H1 (cell line): ENCODE measurements at regions not wholly inside any gene's neighbourhood (a gene's known extent, or its start where the extent isn't known, plus 50 kb on each side); places are given as distances from the start of the nearest gene placed in this dataset.

ENCODE experiments used
- CTCF ChIA-PET: fragments of 300-600 bp; sonication (Branson Sonifier 250); formaldehyde crosslinking; loops from one replicate; lab custom pipeline; 2021; ENCODE audit not compliant: partially characterized antibody; lab: Charles Lee
- POLR2A ChIA-PET: fragments of 300-600 bp; sonication (Branson Sonifier 250); formaldehyde crosslinking; loops from one replicate; lab custom pipeline; 2021; ENCODE audit warnings: inconsistent platforms; ENCODE audit not compliant: partially characterized antibody; lab: Charles Lee
- DNase-seq, 2 experiments: peaks; one replicate each; pipeline versions ENCODE4 v3.0.0 to v3.0.0-alpha.2; 2010 to 2022; ENCODE audit warnings: low spot score in 2 of 2, low read depth in 1 of 2, mixed read lengths in 1 of 2
- FAIRE-seq: peaks from 2 replicates; lab custom pipeline; 2011; peaks lifted over from hg19 to GRCh38; lab: Jason Lieb, UNC
- H2AFZ ChIP-seq: 2 replicates; pipeline ENCODE4 v1.8.1; 2012; ENCODE audit warnings: low read length, inconsistent platforms
- H2AK5ac ChIP-seq: 2 replicates; pipeline ENCODE4 v1.6.1; 2013; ENCODE audit warnings: low read depth, low read length
- H2BK120ac ChIP-seq: replicated peaks from 2 replicates; pipeline ENCODE3; 2013; ENCODE audit warnings: low read depth, low read length, inconsistent platforms
- H2BK12ac ChIP-seq: 2 replicates; pipeline ENCODE4 v1.6.1; 2013; ENCODE audit warnings: low read depth, low read length
- H2BK15ac ChIP-seq: 2 replicates; pipeline ENCODE4 v1.6.1; 2013; ENCODE audit warnings: low read length
- H2BK20ac ChIP-seq: 2 replicates; pipeline ENCODE4 v1.6.1; 2013; ENCODE audit warnings: low read length
- H2BK5ac ChIP-seq: 2 replicates; pipeline ENCODE4 v1.6.1; 2013; ENCODE audit warnings: low read depth, low read length
- H3K14ac ChIP-seq: 2 replicates; pipeline ENCODE4 v1.6.1; 2013; ENCODE audit warnings: inconsistent platforms; ENCODE audit not compliant: insufficient read length
- H3K18ac ChIP-seq: 2 replicates; pipeline ENCODE4 v1.6.1; 2013; ENCODE audit warnings: low read length; ENCODE audit errors: extremely low read depth
- H3K23ac ChIP-seq: 2 replicates; pipeline ENCODE4 v1.6.1; 2013; ENCODE audit warnings: inconsistent platforms; ENCODE audit not compliant: insufficient read length
- H3K23me2 ChIP-seq: 2 replicates; pipeline ENCODE4 v1.6.1; 2013; ENCODE audit warnings: low read depth, low read length
- H3K27ac ChIP-seq: 2 replicates; pipeline ENCODE4 v1.6.1; 2011; ENCODE audit warnings: low read depth, low read length, inconsistent platforms
- H3K27me3 ChIP-seq, 4 experiments: replicated peaks in 1 of 4; 1 replicate in 1 of 4; 2 replicates in 3 of 4; pipeline versions ENCODE4 v1.6.1 to v1.8.1; 2011 to 2013; ENCODE audit warnings: low read length in 3 of 4, mild to moderate bottlenecking in 3 of 4, inconsistent platforms in 2 of 4, mixed read lengths in 2 of 4, moderate library complexity in 1 of 4; ENCODE audit not compliant: control insufficient read depth in 3 of 4, insufficient read depth in 3 of 4; ENCODE audit errors: extremely low read depth in 1 of 4
- H3K36me3 ChIP-seq, 4 experiments: 2 replicates each; pipeline versions ENCODE4 v1.6.1 to v1.8.1; 2011 to 2013; ENCODE audit warnings: mild to moderate bottlenecking in 4 of 4, low read length in 3 of 4, moderate library complexity in 2 of 4, control low read depth in 1 of 4, inconsistent platforms in 1 of 4; ENCODE audit not compliant: insufficient read depth in 4 of 4, control insufficient read depth in 2 of 4
- H3K4ac ChIP-seq: replicated peaks from 2 replicates; pipeline ENCODE3; 2013; ENCODE audit warnings: low read length, low read depth, mixed read lengths, inconsistent platforms; ENCODE audit not compliant: insufficient read length
- H3K4me1 ChIP-seq, 4 experiments: replicated peaks in 1 of 4; 1 replicate in 1 of 4; 2 replicates in 3 of 4; pipeline versions ENCODE4 v1.6.1 to v1.8.1; 2011 to 2013; ENCODE audit warnings: low read length in 3 of 4, inconsistent platforms in 2 of 4, mixed read lengths in 1 of 4; ENCODE audit not compliant: insufficient read depth in 4 of 4, control insufficient read depth in 3 of 4
- H3K4me2 ChIP-seq, 2 experiments: 2 replicates each; pipeline versions ENCODE4 v1.6.1 to v1.8.1; 2011 to 2013; ENCODE audit warnings: low read depth in 2 of 2, low read length in 2 of 2, control low read depth in 1 of 2, inconsistent platforms in 1 of 2, mild to moderate bottlenecking in 1 of 2; ENCODE audit not compliant: insufficient read depth in 1 of 2
- H3K4me3 ChIP-seq, 4 experiments: fragments of 200-600, 300-600 bp in 1 of 4; sonication (generic), shearing (Covaris generic), sonication (Bioruptor Twin) in 1 of 4; 2 replicates each; pipeline versions ENCODE4 v1.5.1 to v1.8.1; 2011 to 2016; ENCODE audit warnings: low read length in 4 of 4, low read depth in 3 of 4, control low read depth in 2 of 4, inconsistent platforms in 2 of 4, mild to moderate bottlenecking in 2 of 4, mixed read lengths in 1 of 4, moderate library complexity in 1 of 4; ENCODE audit not compliant: insufficient read depth in 2 of 4; ENCODE audit errors: extremely low read depth in 1 of 4
- H3K56ac ChIP-seq: replicated peaks from 2 replicates; pipeline ENCODE3; 2013; ENCODE audit warnings: low read depth, mild to moderate bottlenecking, mixed read lengths, low read length, inconsistent platforms; ENCODE audit not compliant: insufficient read length
- H3K79me1 ChIP-seq: 2 replicates; pipeline ENCODE4 v1.6.1; 2013; ENCODE audit warnings: low read depth, low read length, control low read depth
- H3K79me2 ChIP-seq, 2 experiments: 2 replicates each; pipeline versions ENCODE4 v1.6.1 to v1.8.1; 2012 to 2013; ENCODE audit warnings: low read length in 2 of 2, mild to moderate bottlenecking in 2 of 2, inconsistent platforms in 1 of 2; ENCODE audit not compliant: insufficient read depth in 2 of 2, control insufficient read depth in 1 of 2
- H3K9ac ChIP-seq, 4 experiments: replicated peaks in 1 of 4; 1 replicate in 1 of 4; 2 replicates in 3 of 4; pipeline versions ENCODE4 v1.6.1 to v1.8.1; 2011 to 2013; ENCODE audit warnings: low read depth in 3 of 4, low read length in 3 of 4, control low read depth in 2 of 4, mild to moderate bottlenecking in 2 of 4, moderate library complexity in 2 of 4, inconsistent platforms in 1 of 4; ENCODE audit errors: extremely low read depth in 1 of 4
- H3K9me3 ChIP-seq, 2 experiments: 2 replicates each; pipeline versions ENCODE4 v1.6.1 to v1.8.1; 2012 to 2013; ENCODE audit warnings: mild to moderate bottlenecking in 2 of 2, moderate library complexity in 2 of 2, control low read depth in 1 of 2, inconsistent platforms in 1 of 2, low read depth in 1 of 2, low read length in 1 of 2, mixed read lengths in 1 of 2; ENCODE audit not compliant: insufficient read depth in 2 of 2
- H4K20me1 ChIP-seq, 2 experiments: replicated peaks in 1 of 2; 2 replicates each; pipeline versions ENCODE3 to v1.8.1; 2011 to 2013; ENCODE audit warnings: inconsistent platforms in 2 of 2, low read length in 2 of 2, mild to moderate bottlenecking in 1 of 2; ENCODE audit not compliant: insufficient read depth in 2 of 2, control insufficient read depth in 1 of 2
- H4K5ac ChIP-seq: 2 replicates; pipeline ENCODE4 v1.6.1; 2013; ENCODE audit warnings: low read length, low read depth, mixed read lengths, inconsistent platforms; ENCODE audit not compliant: insufficient read length
- H4K8ac ChIP-seq: 2 replicates; pipeline ENCODE4 v1.8.0; 2013; ENCODE audit warnings: mild to moderate bottlenecking, moderate library complexity, low read length, inconsistent platforms; ENCODE audit not compliant: insufficient read depth; ENCODE audit errors: extremely low read depth
- H4K91ac ChIP-seq: replicated peaks from 2 replicates; pipeline ENCODE3; 2013; ENCODE audit warnings: low read length, mixed read lengths, inconsistent platforms; ENCODE audit not compliant: insufficient read length
- CBX5 ChIP-seq: fragments of 300-800, 300-1000 bp; sonication (generic); IDR thresholded peaks from 2 replicates; pipeline ENCODE4 v1.7.1; 2016; ENCODE audit warnings: antibody characterized with exemption, low read length, low read depth
- CBX8 ChIP-seq: fragments of 300-800, 300-1000 bp; sonication (generic); IDR thresholded peaks from 2 replicates; pipeline ENCODE4 v1.7.1; 2016; ENCODE audit warnings: low read depth, low read length, borderline replicate concordance
- CREB1 ChIP-seq: IDR thresholded peaks from 2 replicates; pipeline ENCODE4 v1.6.1; 2012; ENCODE audit warnings: inconsistent platforms
- CTBP2 ChIP-seq: IDR thresholded peaks from 2 replicates; pipeline ENCODE4 v1.7.0; 2011; ENCODE audit warnings: borderline replicate concordance, mild to moderate bottlenecking, moderate library complexity, mixed read lengths, low read length; ENCODE audit not compliant: insufficient read depth, insufficient read length
- EGR1 ChIP-seq: IDR thresholded peaks from 2 replicates; pipeline ENCODE4 v1.6.1; 2011; ENCODE audit warnings: low read depth, low read length, borderline replicate concordance
- JUND ChIP-seq: IDR thresholded peaks from 2 replicates; pipeline ENCODE4 v1.6.1; 2011; ENCODE audit warnings: mild to moderate bottlenecking, improper control_type of control experiment, low read length
- KDM4A ChIP-seq: IDR thresholded peaks from one replicate; pipeline ENCODE4 v1.7.1; 2012; ENCODE audit warnings: low read depth, mild to moderate bottlenecking, moderate library complexity, low read length, inconsistent platforms; ENCODE audit not compliant: severe bottlenecking
- RAD21 ChIP-seq, 2 experiments: IDR thresholded peaks in 1 of 2; conservative IDR thresholded peaks in 1 of 2; 2 replicates each; pipeline ENCODE4 v1.6.1; 2011; ENCODE audit warnings: low read depth in 2 of 2, low read length in 2 of 2, improper control_type of control experiment in 1 of 2, inconsistent platforms in 1 of 2, mild to moderate bottlenecking in 1 of 2, moderate library complexity in 1 of 2
- RBBP5 ChIP-seq: IDR thresholded peaks from 2 replicates; pipeline ENCODE4 v1.7.1; 2012; ENCODE audit warnings: low read depth, mild to moderate bottlenecking, inconsistent platforms, low read length, moderate library complexity, borderline replicate concordance
- SAP30 ChIP-seq: fragments of 300-600 bp; sonication (generic); IDR thresholded peaks from 2 replicates; pipeline ENCODE4 v1.7.1; 2012; ENCODE audit warnings: low read length, moderate library complexity, mild to moderate bottlenecking, inconsistent platforms; ENCODE audit not compliant: insufficient read depth, insufficient replicate concordance
- SIN3A ChIP-seq, 2 experiments: IDR thresholded peaks in 1 of 2; conservative IDR thresholded peaks in 1 of 2; 2 replicates each; pipeline ENCODE4 v1.6.1; 2011 to 2012; ENCODE audit warnings: low read length in 2 of 2, improper control_type of control experiment in 1 of 2, low read depth in 1 of 2, mild to moderate bottlenecking in 1 of 2
- TCF12 ChIP-seq: IDR thresholded peaks from 2 replicates; pipeline ENCODE4 v1.6.1; 2011; ENCODE audit warnings: low read depth, mild to moderate bottlenecking, low read length
- WGBS, 2 experiments: shearing (Covaris generic) in 1 of 2; methylation state at CpG; one replicate each; pipeline versions ENCODE4 v1.1.6 to v1.1.7; 2013 to 2015; ENCODE audit warnings: low lambda C conversion rate in 2 of 2, mixed read lengths in 2 of 2, inconsistent platforms in 1 of 2, low coverage in 1 of 2, missing lambda C conversion rate in 1 of 2; ENCODE audit not compliant: insufficient replicate concordance in 2 of 2, insufficient coverage in 1 of 2, insufficient read length in 1 of 2; ENCODE audit errors: extremely low coverage in 1 of 2, missing lambda C conversion rate in 1 of 2; 5-methylcytosine and 5-hydroxymethylcytosine counted together
- TF ChIP-seq, protein P1 (sequence below): IDR thresholded peaks from 2 replicates; pipeline ENCODE4 v1.6.1; 2011; ENCODE audit warnings: low read depth, mild to moderate bottlenecking, low read length; ENCODE audit not compliant: insufficient read depth

DNA sequence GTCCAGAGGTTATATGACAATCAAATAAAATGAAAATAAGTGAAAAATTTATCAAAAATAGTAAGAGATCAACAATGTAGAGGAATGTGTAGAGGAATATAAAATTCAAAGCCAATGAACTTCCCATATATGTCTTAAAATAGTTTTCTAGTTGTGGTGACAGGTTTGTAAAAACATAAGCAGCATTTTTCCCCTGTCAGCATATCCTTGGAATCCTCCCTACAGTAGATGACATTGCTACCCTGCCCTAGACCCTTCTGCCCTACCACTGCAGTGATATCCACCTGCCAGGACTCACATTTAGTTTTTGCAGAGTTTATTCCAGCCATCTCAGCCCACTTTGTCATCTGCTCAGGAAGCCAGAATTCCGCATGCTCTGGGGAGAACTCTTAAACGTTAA is 842.0 kb downstream of the RPS29 start:
- no peaks in the 10 kb centered on the region for H3K79me2 ChIP-seq
- H3K14ac ChIP-seq: no peak overlapping the region
- H3K9ac ChIP-seq: no peak overlapping the region
- H2BK20ac ChIP-seq: no peak overlapping the region
- peaks cover 0 to under 1% of the 10 kb centered on the region in 2 experiments; a peak in 1 of 4 replicates for H3K9me3 ChIP-seq
- no peak overlapping the region for H2BK5ac ChIP-seq
- no peak overlapping the region for H2AFZ ChIP-seq
- H3K4me3 ChIP-seq: no peak overlapping the region
- no peak overlapping the region for H3K56ac ChIP-seq
- no peak overlapping the region for H2AK5ac ChIP-seq
- H3K79me1 ChIP-seq: no peaks in the 10 kb centered on the region
- no peaks in the 10 kb centered on the region for H3K4me1 ChIP-seq
- CTCF ChIA-PET: interaction anchor here (0.6 kb wide), 1 partner anchor 11 kb away, joined by 3 read pairs; no protein-coding TSS in a partner anchor
- H3K4me2 ChIP-seq: no peak overlapping the region
- no peaks in the 10 kb centered on the region; a peak in 1 of 8 replicates for H3K36me3 ChIP-seq
- no peak overlapping the region for H4K5ac ChIP-seq
- no peak overlapping the region for H2BK15ac ChIP-seq
- H4K8ac ChIP-seq: no peak overlapping the region
- H3K18ac ChIP-seq: no peak overlapping the region
- H2BK12ac ChIP-seq: no peak overlapping the region
- H2BK120ac ChIP-seq: no peak overlapping the region
- H3K27me3 ChIP-seq: no peaks in the 10 kb centered on the region
- POLR2A ChIA-PET: no interaction called here
- 100% methylated on average over 2 of the region's 2 CpGs; no CpG with 5 or more reads in 1 of the 2 experiments for WGBS, 2 experiments
- no peaks in the 10 kb centered on the region for H3K23me2 ChIP-seq
- no peak overlapping the region for H3K23ac ChIP-seq
- no peaks in the 10 kb centered on the region for H4K20me1 ChIP-seq
- H4K91ac ChIP-seq: no peak overlapping the region
- no peak overlapping the region for H3K4ac ChIP-seq
- no peak for FAIRE-seq
- no peak overlapping the region for H3K27ac ChIP-seq
- DNase-seq: no peak
- TF ChIP-seq SAP30: no peak
- no peak for TF ChIP-seq CREB1
- TF ChIP-seq KDM4A: no peak
- no peak for TF ChIP-seq CBX8
- TF ChIP-seq TCF12: no peak
- TF ChIP-seq RBBP5: no peak
- TF ChIP-seq RAD21 (IDR thresholded peaks at IDR 0.05 in 1 of 2, conservative IDR thresholded peaks at IDR 0.05 in 1 of 2; ENCODE audit: low read depth in 2 of 2, low read length in 2 of 2): no peak
- TF ChIP-seq CTBP2: no peak
- no peak for TF ChIP-seq JUND
- TF ChIP-seq, protein P1, sequence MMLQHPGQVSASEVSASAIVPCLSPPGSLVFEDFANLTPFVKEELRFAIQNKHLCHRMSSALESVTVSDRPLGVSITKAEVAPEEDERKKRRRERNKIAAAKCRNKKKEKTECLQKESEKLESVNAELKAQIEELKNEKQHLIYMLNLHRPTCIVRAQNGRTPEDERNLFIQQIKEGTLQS: no peak
- no peak for TF ChIP-seq SIN3A (conservative IDR thresholded peaks at IDR 0.05 in 1 of 2, IDR thresholded peaks at IDR 0.05 in 1 of 2; ENCODE audit: low read depth in 1 of 2, low read length in 2 of 2)
- TF ChIP-seq EGR1: no peak
- TF ChIP-seq CBX5: no peak
